ENCODE measurements at regions not wholly inside any gene's neighbourhood (a gene's known extent, or its start where the extent isn't known, plus 50 kb on each side); places are given as distances from the start of the nearest gene placed in this dataset.

- TF ChIP-seq CTCF (IDR thresholded peaks at IDR 0.05; ENCODE audit: low read depth, low read length, missing input control) (no peak), ATF3 (IDR thresholded peaks at IDR 0.05) (no peak), RXRA (IDR thresholded peaks at IDR 0.05) (no peak), ZBTB33 (IDR thresholded peaks at IDR 0.05) (no peak), MAX (IDR thresholded peaks at IDR 0.05) (no peak), GABPA (IDR thresholded peaks at IDR 0.05 in 1 of 2, conservative IDR thresholded peaks at IDR 0.05 in 1 of 2) (no peak), TAF1 (conservative IDR thresholded peaks at IDR 0.05) (no peak)
Measured at GRCh38 chr6:71567562-71567961, 279.0 kb downstream of the OGFRL1 start.

Measured in liver (tissue), 3 donors.